ENCODE measurements at regions not wholly inside any gene's neighbourhood (a gene's known extent, or its start where the extent isn't known, plus 50 kb on each side); places are given as distances from the start of the nearest gene placed in this dataset.

DNA sequence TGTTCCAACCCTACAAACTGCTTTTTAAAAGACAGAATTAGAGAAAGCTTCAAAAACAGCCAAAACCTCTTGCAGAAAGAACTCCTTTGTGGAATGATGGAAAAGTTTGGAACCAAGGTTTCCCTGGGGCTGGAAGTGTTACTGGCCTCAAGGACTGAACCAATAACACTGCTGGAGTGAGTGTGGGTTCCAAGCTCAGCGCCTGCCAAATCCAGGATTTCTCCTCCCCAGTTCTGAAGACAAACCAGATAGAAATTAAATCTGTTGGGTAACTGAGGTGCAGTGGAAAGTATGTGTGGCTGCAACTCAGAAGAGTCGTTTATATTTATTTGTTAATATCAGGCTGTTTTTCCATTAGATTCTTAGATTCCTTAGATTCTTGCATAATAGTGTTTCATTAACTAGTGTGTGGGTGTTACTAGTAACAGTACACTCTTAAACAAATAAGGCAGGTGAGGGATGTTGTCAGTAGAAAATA, 66.5 kb upstream of the FNDC3B start:
- TF ChIP-seq, protein P1, sequence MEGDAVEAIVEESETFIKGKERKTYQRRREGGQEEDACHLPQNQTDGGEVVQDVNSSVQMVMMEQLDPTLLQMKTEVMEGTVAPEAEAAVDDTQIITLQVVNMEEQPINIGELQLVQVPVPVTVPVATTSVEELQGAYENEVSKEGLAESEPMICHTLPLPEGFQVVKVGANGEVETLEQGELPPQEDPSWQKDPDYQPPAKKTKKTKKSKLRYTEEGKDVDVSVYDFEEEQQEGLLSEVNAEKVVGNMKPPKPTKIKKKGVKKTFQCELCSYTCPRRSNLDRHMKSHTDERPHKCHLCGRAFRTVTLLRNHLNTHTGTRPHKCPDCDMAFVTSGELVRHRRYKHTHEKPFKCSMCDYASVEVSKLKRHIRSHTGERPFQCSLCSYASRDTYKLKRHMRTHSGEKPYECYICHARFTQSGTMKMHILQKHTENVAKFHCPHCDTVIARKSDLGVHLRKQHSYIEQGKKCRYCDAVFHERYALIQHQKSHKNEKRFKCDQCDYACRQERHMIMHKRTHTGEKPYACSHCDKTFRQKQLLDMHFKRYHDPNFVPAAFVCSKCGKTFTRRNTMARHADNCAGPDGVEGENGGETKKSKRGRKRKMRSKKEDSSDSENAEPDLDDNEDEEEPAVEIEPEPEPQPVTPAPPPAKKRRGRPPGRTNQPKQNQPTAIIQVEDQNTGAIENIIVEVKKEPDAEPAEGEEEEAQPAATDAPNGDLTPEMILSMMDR (IDR thresholded peaks at IDR 0.05; ENCODE audit: extremely low read depth, insufficient read depth, missing control alignments) = no peak
- no peak for DNase-seq (ENCODE audit: low spot score)
- in situ Hi-C loops (cut with MboI; ENCODE audit: low pct_unique_long_range_greater_than_20kb, low sequenced_read_pairs, unreplicated experiment) = no loop called here

DNA sequence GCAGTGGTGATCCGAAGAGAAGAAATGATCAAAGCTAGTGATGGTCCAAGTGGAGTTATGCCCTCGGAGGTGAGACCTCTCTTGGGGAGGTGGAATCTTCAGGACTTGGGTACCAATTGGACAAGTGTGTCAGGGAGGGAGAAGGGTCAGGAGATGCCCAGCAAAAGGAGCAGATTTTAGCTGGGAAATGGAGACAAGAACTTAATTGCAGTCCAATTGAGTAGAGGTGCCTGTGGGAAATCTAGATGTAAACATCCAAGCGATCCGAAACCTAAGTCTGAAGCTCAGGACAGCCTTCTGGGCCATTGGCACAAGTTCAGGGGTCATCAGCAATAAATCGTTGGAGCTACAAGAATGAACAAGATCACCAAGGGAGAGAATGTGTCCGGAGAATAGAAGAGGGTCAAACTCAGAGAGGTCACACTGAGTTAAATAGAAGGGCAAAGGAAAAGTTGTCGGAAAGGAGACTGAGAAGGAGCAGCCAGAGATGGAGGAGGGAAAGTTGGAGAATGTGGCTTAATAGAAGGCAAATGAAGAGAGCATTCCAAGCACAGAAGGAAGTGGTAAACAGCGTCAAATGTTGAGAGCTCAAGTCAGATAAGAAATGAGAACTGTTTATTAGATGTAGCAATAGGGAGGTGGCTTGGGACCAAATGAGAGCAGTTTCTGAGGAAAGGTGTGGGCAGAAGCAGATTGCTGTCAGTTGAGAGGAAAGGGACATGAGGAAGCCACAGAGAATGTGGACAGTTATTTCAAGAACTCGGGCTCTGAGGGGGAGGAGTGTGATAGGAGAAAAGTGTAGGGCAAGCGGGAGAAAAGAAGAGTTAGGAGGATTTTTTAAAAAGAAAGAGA, 64.2 kb upstream of the FNDC3B start:
- DNase-seq (ENCODE audit: low spot score) = no peak
- in situ Hi-C loops (cut with MboI; ENCODE audit: low pct_unique_long_range_greater_than_20kb, low sequenced_read_pairs, unreplicated experiment) = no loop called here
- TF ChIP-seq, protein P1 (IDR thresholded peaks at IDR 0.05; ENCODE audit: extremely low read depth, insufficient read depth, missing control alignments) = no peak

GRCh38 chr3:171976526-171976925, 62.9 kb upstream of the FNDC3B start:
- TF ChIP-seq, protein P1 (IDR thresholded peaks at IDR 0.05; ENCODE audit: extremely low read depth, insufficient read depth, missing control alignments) = no peak
- in situ Hi-C loops (cut with MboI; ENCODE audit: low pct_unique_long_range_greater_than_20kb, low sequenced_read_pairs, unreplicated experiment) = no loop called here
- no peak for DNase-seq (ENCODE audit: low spot score)

- in situ Hi-C loops (cut with MboI; ENCODE audit: low pct_unique_long_range_greater_than_20kb, low sequenced_read_pairs, unreplicated experiment) = no loop called here
- TF ChIP-seq, protein P1 (IDR thresholded peaks at IDR 0.05; ENCODE audit: extremely low read depth, insufficient read depth, missing control alignments) = no peak
- DNase-seq (ENCODE audit: low spot score) = no peak
Measured at GRCh38 chr3:171977441-171977840, 61.9 kb upstream of the FNDC3B start.

DNA sequence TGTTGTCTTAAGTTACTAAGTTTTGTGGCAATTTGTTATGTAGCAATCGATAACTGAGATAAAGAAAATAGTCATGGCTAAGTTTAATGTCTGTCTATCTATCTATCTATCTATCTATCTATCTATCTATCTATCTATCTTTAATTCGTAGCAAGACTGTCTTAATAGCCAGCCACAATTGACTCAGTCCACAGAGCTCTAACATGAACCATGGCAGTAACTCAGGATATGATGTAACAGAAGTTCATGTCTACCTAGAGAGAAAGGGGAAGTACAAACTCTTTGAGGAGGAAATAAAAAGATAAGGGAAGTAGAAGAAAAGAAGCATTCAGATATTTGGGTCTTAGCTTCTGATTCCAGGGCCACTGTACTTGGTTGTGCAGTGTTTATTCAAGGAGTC, 61.5 kb upstream of the FNDC3B start:
- in situ Hi-C loops (cut with MboI; ENCODE audit: low pct_unique_long_range_greater_than_20kb, low sequenced_read_pairs, unreplicated experiment) = no loop called here
- no peak for DNase-seq (ENCODE audit: low spot score)
- TF ChIP-seq, protein P1 (IDR thresholded peaks at IDR 0.05; ENCODE audit: extremely low read depth, insufficient read depth, missing control alignments) = no peak

GRCh38 chr3:171978390-171978789, 61.0 kb upstream of the FNDC3B start:
- in situ Hi-C loops (cut with MboI; ENCODE audit: low pct_unique_long_range_greater_than_20kb, low sequenced_read_pairs, unreplicated experiment) = no loop called here
- TF ChIP-seq, protein P1 (IDR thresholded peaks at IDR 0.05; ENCODE audit: extremely low read depth, insufficient read depth, missing control alignments) = no peak
- no peak for DNase-seq (ENCODE audit: low spot score)
